Transverse colon (tissue), 4 donors: ENCODE measurements at regions not wholly inside any gene's neighbourhood (a gene's known extent, or its start where the extent isn't known, plus 50 kb on each side); places are given as distances from the start of the nearest gene placed in this dataset.

Experiments
- DNase-seq: peaks from one replicate; pipeline ENCODE4 v3.0.0-alpha.2; 2019
- H3K27ac ChIP-seq, 4 donors: fragments of 200-600 bp; sonication (generic); 2 replicates each; pipeline ENCODE4 v1.5.1; 2016 to 2018; ENCODE audit warnings: inconsistent platforms in 4 of 4
- H3K27me3 ChIP-seq: fragments of 200-600 bp; sonication (generic); 2 replicates; pipeline ENCODE4 v1.5.1; 2017; ENCODE audit warnings: inconsistent platforms
- H3K36me3 ChIP-seq, 4 donors: fragments of 200-600 bp; sonication (generic); 2 replicates each; pipeline ENCODE4 v1.5.1; 2017 to 2019; ENCODE audit warnings: inconsistent platforms in 4 of 4
- H3K4me1 ChIP-seq, 4 donors: fragments of 200-600 bp; sonication (generic); 2 replicates each; pipeline ENCODE4 v1.5.1; 2017 to 2020; ENCODE audit warnings: inconsistent platforms in 4 of 4
- H3K4me3 ChIP-seq, 4 donors: fragments of 200-600 bp; sonication (generic); 1 replicate in 1 of 4; 2 replicates in 3 of 4; pipeline versions ENCODE4 v1.5.1 to v1.6.1; 2017 to 2019; ENCODE audit warnings: inconsistent platforms in 4 of 4
- H3K9me3 ChIP-seq, 2 donors: fragments of 200-600 bp; sonication (generic); 2 replicates each; pipeline ENCODE4 v1.5.1; 2017 to 2019; ENCODE audit warnings: inconsistent platforms in 2 of 2
- CTCF ChIP-seq, 5 experiments: fragments of 200-600 bp in 3 of 5; fragments of 450-650 bp in 2 of 5; sonication (generic) in 3 of 5; IDR thresholded peaks; 1 replicate in 2 of 5; 2 replicates in 3 of 5; pipeline ENCODE4 v1.5.1; 2016 to 2017; ENCODE audit warnings: antibody characterized with exemption in 5 of 5, inconsistent platforms in 3 of 5, mild to moderate bottlenecking in 2 of 5, moderate library complexity in 1 of 5
- EP300 ChIP-seq: sonication (generic); formaldehyde crosslinking; IDR thresholded peaks from one replicate; pipeline ENCODE4 v1.6.1; 2017; ENCODE audit warnings: antibody characterized with exemption, low read depth
- POLR2A ChIP-seq: fragments of 450-650 bp; IDR thresholded peaks from one replicate; pipeline ENCODE4 v1.6.1; 2016; ENCODE audit warnings: antibody characterized with exemption, mild to moderate bottlenecking, moderate library complexity
- POLR2AphosphoS5 ChIP-seq, 3 donors: sonication (generic); formaldehyde crosslinking; IDR thresholded peaks; one replicate each; pipeline ENCODE4 v1.6.1; 2016; ENCODE audit warnings: antibody characterized with exemption in 3 of 3
- WGBS, 2 donors: methylation state at CpG; one replicate each; pipeline ENCODE4 v1.1.5; 2018; ENCODE audit warnings: low coverage in 1 of 2; 5-methylcytosine and 5-hydroxymethylcytosine counted together
- in situ Hi-C, 4 donors: fragments of 200-750 bp; cut with MboI; loops; one replicate each; pipeline versions ENCODE4 v1.15.0 to v1.15.1; 2017; ENCODE audit warnings: low sequenced_read_pairs in 3 of 4, low pct_ligation_motif_present in 1 of 4, low pct_unique_long_range_greater_than_20kb in 1 of 4
- intact Hi-C: fragments of 100-400 bp; cut with DNase I; formaldehyde crosslinking; loops from one replicate; pipeline ENCODE4 v1.15.1; 2023; ENCODE audit warnings: low total_unique reads

DNA sequence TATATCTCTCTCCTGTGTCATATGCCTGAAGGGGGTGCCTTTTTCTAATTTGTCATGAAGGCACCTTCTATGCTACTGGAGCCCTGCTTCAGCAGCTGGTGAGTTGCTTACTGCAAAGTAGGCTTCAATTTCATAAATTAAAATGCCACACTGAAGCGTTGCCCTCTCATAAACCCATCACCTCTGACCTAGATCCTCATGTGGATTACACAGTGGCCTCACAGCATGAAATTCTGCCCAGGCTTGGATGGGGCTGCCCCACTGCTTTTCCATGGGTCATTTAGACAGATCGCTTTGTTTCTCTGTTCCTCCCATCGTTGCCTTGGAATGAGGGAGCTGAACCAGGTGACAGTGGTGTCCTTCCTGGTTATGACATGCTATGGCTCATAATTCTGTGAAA lies 131.2 kb downstream of the RPL22L1 start:
- DNase-seq: no peak
- Histone ChIP-seq H3K9me3 (no peaks in the 10 kb centered on the region), H3K27me3 (no peaks in the 10 kb centered on the region), H3K27ac (no peak overlapping the region), H3K36me3 (no peaks in the 10 kb centered on the region), H3K4me1 (peaks cover 0 to 5% (median 0%) of the 10 kb centered on the region in 4 donors), H3K4me3 (no peak overlapping the region)
- WGBS, 2 donors: 42% methylated on average over 3 of the region's 3 CpGs; no CpG with 5 or more reads in 1 of the 2 donors
- no peak for TF ChIP-seq CTCF (IDR thresholded peaks at IDR 0.05)
- no peak for TF ChIP-seq POLR2AphosphoS5 (IDR thresholded peaks at IDR 0.05)
- no peak for TF ChIP-seq POLR2A
- TF ChIP-seq EP300: no peak
- intact Hi-C loops (no loop called here), in situ Hi-C loops (no loop called here)

DNA sequence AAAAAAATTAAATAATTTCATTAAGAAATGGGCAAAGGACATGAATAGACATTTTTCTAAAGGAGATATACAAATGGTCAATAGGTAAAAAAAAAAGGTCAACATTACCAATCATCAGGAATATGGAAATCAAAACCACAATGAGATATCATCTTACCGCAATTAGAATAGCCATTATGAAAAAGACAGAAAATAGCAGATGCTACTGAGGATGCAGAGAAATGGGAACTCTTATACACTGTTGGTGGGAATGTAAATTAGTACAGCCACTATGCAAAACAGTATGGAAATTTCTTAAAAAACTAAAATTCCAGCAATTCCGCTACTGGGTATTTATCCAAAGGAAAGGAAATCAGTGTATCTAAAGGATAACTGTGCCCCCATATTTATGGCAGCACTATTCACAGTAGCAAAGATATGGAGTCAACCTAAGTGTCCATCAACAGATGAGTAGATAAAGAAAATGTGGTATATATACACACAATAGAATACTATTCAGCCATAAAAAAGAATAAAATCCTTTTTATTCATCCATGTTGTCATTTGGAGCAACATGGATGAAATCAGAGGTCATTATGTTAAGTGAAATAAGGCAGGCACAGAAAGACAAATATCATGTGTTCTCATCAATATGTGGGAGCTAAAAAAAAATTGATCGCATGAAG lies 132.4 kb downstream of the RPL22L1 start:
- intact Hi-C loops: no loop called here
- H3K9me3 ChIP-seq: no peaks in the 10 kb centered on the region
- DNase-seq: no peak
- WGBS, 2 donors: 95 to 98% methylated on average over 3 of the region's 3 CpGs
- H3K27me3 ChIP-seq: no peaks in the 10 kb centered on the region
- no peak for TF ChIP-seq EP300
- TF ChIP-seq POLR2AphosphoS5 (IDR thresholded peaks at IDR 0.05): no peak
- no peak for TF ChIP-seq POLR2A
- no peak for TF ChIP-seq CTCF (IDR thresholded peaks at IDR 0.05)
- H3K36me3 ChIP-seq: no peaks in the 10 kb centered on the region
- no peak overlapping the region for H3K27ac ChIP-seq
- in situ Hi-C loops: no loop called here
- no peak overlapping the region for H3K4me3 ChIP-seq
- peaks cover 0 to 5% (median 0%) of the 10 kb centered on the region in 4 donors for H3K4me1 ChIP-seq

DNA sequence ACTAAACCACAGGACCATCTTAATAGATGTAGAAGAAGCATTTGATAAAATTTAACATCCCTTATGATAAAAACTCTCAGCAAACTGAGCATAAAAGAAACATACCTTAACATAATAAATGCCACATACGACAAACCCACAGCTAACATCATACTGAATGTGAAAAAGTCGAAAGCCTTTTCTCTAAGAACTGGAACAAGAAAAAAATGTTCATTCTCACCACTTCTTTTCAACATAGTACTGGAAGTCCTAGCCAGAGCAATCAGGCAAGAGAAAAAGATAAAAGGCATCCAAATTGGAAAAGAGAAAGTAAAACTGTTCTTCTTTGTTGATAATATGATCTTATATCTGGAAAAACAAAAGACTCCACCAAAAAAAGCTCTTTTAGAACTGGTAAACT lies 134.2 kb downstream of the RPL22L1 start:
- in situ Hi-C loops (no loop called here), intact Hi-C loops (no loop called here)
- no peaks in the 10 kb centered on the region for H3K27me3 ChIP-seq
- H3K4me3 ChIP-seq: no peak overlapping the region
- 81 to 88% methylated on average over 2 of the region's 2 CpGs for WGBS, 2 donors
- H3K36me3 ChIP-seq: no peaks in the 10 kb centered on the region
- TF ChIP-seq POLR2A: no peak
- TF ChIP-seq EP300: no peak
- TF ChIP-seq CTCF (IDR thresholded peaks at IDR 0.05): no peak
- no peak for TF ChIP-seq POLR2AphosphoS5 (IDR thresholded peaks at IDR 0.05)
- H3K4me1 ChIP-seq: peaks cover 0 to 5% (median 0%) of the 10 kb centered on the region in 4 donors
- H3K9me3 ChIP-seq: no peaks in the 10 kb centered on the region
- H3K27ac ChIP-seq: no peak overlapping the region
- no peak for DNase-seq

DNA sequence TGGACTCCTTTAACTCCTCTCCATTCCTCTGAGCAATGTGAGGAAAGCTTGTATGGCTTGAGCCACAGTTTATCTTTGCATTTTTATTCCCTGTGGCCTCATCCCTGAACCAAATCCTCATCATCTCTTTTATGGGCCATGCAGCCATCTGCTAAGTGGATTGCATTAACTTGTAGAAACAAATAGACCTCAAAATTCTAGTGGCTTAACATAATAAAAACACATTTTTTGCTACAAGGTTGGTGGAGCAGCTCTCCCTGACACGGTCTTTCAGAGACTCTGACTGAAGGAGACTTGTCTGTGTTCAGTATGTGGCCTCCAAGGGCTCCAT lies 135.3 kb downstream of the RPL22L1 start:
- 71% methylated on average over 1 of the region's 1 CpG; no CpG with 5 or more reads in 1 of the 2 donors for WGBS, 2 donors
- intact Hi-C loops: no loop called here
- DNase-seq: no peak

More for the DNA sequence above, 135.3 kb downstream of the RPL22L1 start:
- Histone ChIP-seq H3K27me3 (no peaks in the 10 kb centered on the region), H3K4me1 (no peaks in the 10 kb centered on the region), H3K9me3 (no peaks in the 10 kb centered on the region), H3K36me3 (no peaks in the 10 kb centered on the region), H3K27ac (no peak overlapping the region), H3K4me3 (no peak overlapping the region)
- TF ChIP-seq POLR2AphosphoS5 (IDR thresholded peaks at IDR 0.05) (no peak), POLR2A (no peak), CTCF (IDR thresholded peaks at IDR 0.05) (no peak), EP300 (no peak)
- in situ Hi-C loops: no loop called here
